ENCODE measurements at regions not wholly inside any gene's neighbourhood (a gene's known extent, or its start where the extent isn't known, plus 50 kb on each side); places are given as distances from the start of the nearest gene placed in this dataset.

GRCh38 chr6:100173211-100173610 lies 179.2 kb upstream of the MCHR2 start:
- no peaks in the 10 kb centered on the region for H4K20me1 ChIP-seq (ENCODE audit: insufficient read depth)
- no peak overlapping the region for H3K4me2 ChIP-seq (ENCODE audit: low read length)
- no peaks in the 10 kb centered on the region for H3K9me3 ChIP-seq (ENCODE audit: low read length)
- no peaks in the 10 kb centered on the region for H3K36me3 ChIP-seq (ENCODE audit: insufficient read depth, low read length)
- no peaks in the 10 kb centered on the region for H3F3A ChIP-seq (ENCODE audit: insufficient read depth, low read length, poor library complexity, severe bottlenecking)
- H3K27me3 ChIP-seq (ENCODE audit: insufficient read depth, low read depth, low read length) = no peaks in the 10 kb centered on the region
- no peak overlapping the region for H3K9ac ChIP-seq (ENCODE audit: low read length)
- TF ChIP-seq TAF1 (IDR thresholded peaks at IDR 0.05; ENCODE audit: low read depth) (no peak), MXI1 (conservative IDR thresholded peaks at IDR 0.05; ENCODE audit: poor library complexity, severe bottlenecking) (no peak), REST (IDR thresholded peaks at IDR 0.05; ENCODE audit: borderline replicate concordance) (no peak), EZH2 (IDR thresholded peaks at IDR 0.05; ENCODE audit: borderline replicate concordance, insufficient read depth, low read length, poor library complexity, severe bottlenecking) (no peak), EP300 (conservative IDR thresholded peaks at IDR 0.05; ENCODE audit: poor library complexity, severe bottlenecking) (no peak), POLR2AphosphoS5 (IDR thresholded peaks at IDR 0.05) (no peak), SMC3 (conservative IDR thresholded peaks at IDR 0.05; ENCODE audit: poor library complexity) (no peak)
- no peak overlapping the region for H3K27ac ChIP-seq (ENCODE audit: low read length)
- no peak overlapping the region for H3K4me3 ChIP-seq (ENCODE audit: low read length)
- H2AFZ ChIP-seq (ENCODE audit: low read depth, low read length) = no peak overlapping the region
- no peaks in the 10 kb centered on the region for H3K9me2 ChIP-seq (ENCODE audit: insufficient read depth, low read length)
- no peaks in the 10 kb centered on the region for H3K79me2 ChIP-seq (replicated peaks; ENCODE audit: insufficient read depth, low read length)

GRCh38 chr6:100172322-100172713 lies 178.3 kb upstream of the MCHR2 start:
- Histone ChIP-seq H3K27ac (ENCODE audit: low read length) (no peak overlapping the region), H3K9ac (ENCODE audit: low read length) (no peak overlapping the region), H3K9me2 (ENCODE audit: insufficient read depth, low read length) (no peaks in the 10 kb centered on the region), H3K4me3 (ENCODE audit: low read length) (no peak overlapping the region), H3K4me2 (ENCODE audit: low read length) (no peak overlapping the region), H3K9me3 (ENCODE audit: low read length) (no peaks in the 10 kb centered on the region), H3K36me3 (ENCODE audit: insufficient read depth, low read length) (no peaks in the 10 kb centered on the region), H3K79me2 (replicated peaks; ENCODE audit: insufficient read depth, low read length) (no peaks in the 10 kb centered on the region), H3K27me3 (ENCODE audit: insufficient read depth, low read depth, low read length) (no peaks in the 10 kb centered on the region), H2AFZ (ENCODE audit: low read depth, low read length) (no peak overlapping the region), H3F3A (ENCODE audit: insufficient read depth, low read length, poor library complexity, severe bottlenecking) (no peaks in the 10 kb centered on the region), H4K20me1 (ENCODE audit: insufficient read depth) (no peaks in the 10 kb centered on the region)
- TF ChIP-seq CTCF (IDR thresholded peaks at IDR 0.05; ENCODE audit: poor library complexity, severe bottlenecking) (no peak), POLR2AphosphoS5 (IDR thresholded peaks at IDR 0.05) (no peak), MXI1 (conservative IDR thresholded peaks at IDR 0.05; ENCODE audit: poor library complexity, severe bottlenecking) (no peak), REST (IDR thresholded peaks at IDR 0.05; ENCODE audit: borderline replicate concordance) (no peak), EP300 (conservative IDR thresholded peaks at IDR 0.05; ENCODE audit: poor library complexity, severe bottlenecking) (no peak), SMC3 (conservative IDR thresholded peaks at IDR 0.05; ENCODE audit: poor library complexity) (no peak), TAF1 (IDR thresholded peaks at IDR 0.05; ENCODE audit: low read depth) (no peak), EZH2 (IDR thresholded peaks at IDR 0.05; ENCODE audit: borderline replicate concordance, insufficient read depth, low read length, poor library complexity, severe bottlenecking) (no peak), RAD21 (conservative IDR thresholded peaks at IDR 0.05) (no peak)
